ENCODE measurements at regions not wholly inside any gene's neighbourhood (a gene's known extent, or its start where the extent isn't known, plus 50 kb on each side); places are given as distances from the start of the nearest gene placed in this dataset.

- DNase-seq (ENCODE audit: low read depth) = no peak
- peaks cover 1% of the 10 kb centered on the region for H3K27me3 ChIP-seq (ENCODE audit: control insufficient read depth, insufficient read depth, low read length)
- no peaks in the 10 kb centered on the region for H3K36me3 ChIP-seq (ENCODE audit: control insufficient read depth, insufficient read depth, low read length)
- no peak for FAIRE-seq
- no peak for TF ChIP-seq CTCF (IDR thresholded peaks at IDR 0.05; ENCODE audit: insufficient read depth, low read length, severe bottlenecking)
- no peak overlapping the region for H3K4me3 ChIP-seq (ENCODE audit: low read depth, low read length)
Measured at GRCh38 chr12:58156697-58157096, 215.3 kb downstream of the ATP23 start.

GRCh38 chr12:58159941-58160340 lies 218.6 kb downstream of the ATP23 start:
- peak; percentile 52 for FAIRE-seq
- H3K27me3 ChIP-seq (ENCODE audit: control insufficient read depth, insufficient read depth, low read length) = peaks cover 1% of the 10 kb centered on the region
- DNase-seq (ENCODE audit: low read depth) = no peak
- H3K4me3 ChIP-seq (ENCODE audit: low read depth, low read length) = no peak overlapping the region
- no peak for TF ChIP-seq CTCF (IDR thresholded peaks at IDR 0.05; ENCODE audit: insufficient read depth, low read length, severe bottlenecking)
- H3K36me3 ChIP-seq (ENCODE audit: control insufficient read depth, insufficient read depth, low read length) = no peaks in the 10 kb centered on the region

- no peak for TF ChIP-seq CTCF (IDR thresholded peaks at IDR 0.05; ENCODE audit: insufficient read depth, low read length, severe bottlenecking)
- DNase-seq (ENCODE audit: low read depth) (no peak), FAIRE-seq (no peak)
- Histone ChIP-seq H3K4me3 (ENCODE audit: low read depth, low read length) (no peak overlapping the region), H3K36me3 (ENCODE audit: control insufficient read depth, insufficient read depth, low read length) (no peaks in the 10 kb centered on the region), H3K27me3 (ENCODE audit: control insufficient read depth, insufficient read depth, low read length) (peaks cover 1% of the 10 kb centered on the region)
Measured at GRCh38 chr12:58161773-58162172, 220.4 kb downstream of the ATP23 start.

- no peak for FAIRE-seq
- no peak for TF ChIP-seq CTCF (IDR thresholded peaks at IDR 0.05; ENCODE audit: insufficient read depth, low read length, severe bottlenecking)
Measured at GRCh38 chr12:58163021-58163420, 221.7 kb downstream of the ATP23 start.

GRCh38 chr12:58166643-58167042 lies 225.3 kb downstream of the ATP23 start:
- no peak for TF ChIP-seq CTCF (IDR thresholded peaks at IDR 0.05; ENCODE audit: insufficient read depth, low read length, severe bottlenecking)
- Histone ChIP-seq H3K36me3 (ENCODE audit: control insufficient read depth, insufficient read depth, low read length) (no peaks in the 10 kb centered on the region), H3K27me3 (ENCODE audit: control insufficient read depth, insufficient read depth, low read length) (no peaks in the 10 kb centered on the region), H3K4me3 (ENCODE audit: low read depth, low read length) (no peak overlapping the region)
- FAIRE-seq (peak; percentile 93), DNase-seq (ENCODE audit: low read depth) (no peak)

More at GRCh38 chr12:58163021-58163420, 221.7 kb downstream of the ATP23 start:
- Histone ChIP-seq H3K36me3 (ENCODE audit: control insufficient read depth, insufficient read depth, low read length) (no peaks in the 10 kb centered on the region), H3K27me3 (ENCODE audit: control insufficient read depth, insufficient read depth, low read length) (peaks cover 1% of the 10 kb centered on the region), H3K4me3 (ENCODE audit: low read depth, low read length) (no peak overlapping the region)
- no peak for DNase-seq (ENCODE audit: low read depth)

- FAIRE-seq = no peak
- Histone ChIP-seq H3K4me3 (ENCODE audit: low read depth, low read length) (no peak overlapping the region), H3K27me3 (ENCODE audit: control insufficient read depth, insufficient read depth, low read length) (no peaks in the 10 kb centered on the region), H3K36me3 (ENCODE audit: control insufficient read depth, insufficient read depth, low read length) (no peaks in the 10 kb centered on the region)
- DNase-seq (ENCODE audit: low read depth) = no peak
- TF ChIP-seq CTCF (IDR thresholded peaks at IDR 0.05; ENCODE audit: insufficient read depth, low read length, severe bottlenecking) = no peak
Measured at GRCh38 chr12:58167622-58168021, 226.3 kb downstream of the ATP23 start.

All from bronchial epithelial cell (primary cell).